ENCODE measurements at regions not wholly inside any gene's neighbourhood (a gene's known extent, or its start where the extent isn't known, plus 50 kb on each side); places are given as distances from the start of the nearest gene placed in this dataset.

GRCh38 chr6:126433927-126434326 lies 94.0 kb downstream of the CENPW start:
- H3K4me2 ChIP-seq (ENCODE audit: low read length), result no peak overlapping the region
- no peak overlapping the region for H4K12ac ChIP-seq (ENCODE audit: low read depth, low read length)
- H2AK5ac ChIP-seq (ENCODE audit: low read length), result no peak overlapping the region
- no peaks in the 10 kb centered on the region for H3K79me1 ChIP-seq (ENCODE audit: low read length)
- H2AFZ ChIP-seq (ENCODE audit: insufficient read depth, low read length, poor library complexity), result no peak overlapping the region
- no peak overlapping the region for H4K8ac ChIP-seq (ENCODE audit: low read depth, low read length)
- no peak overlapping the region for H4K91ac ChIP-seq (ENCODE audit: low read depth, low read length)
- no peak overlapping the region for H3K9ac ChIP-seq (ENCODE audit: low read length)
- H3K27ac ChIP-seq (ENCODE audit: low read depth, low read length), result no peak overlapping the region
- no peaks in the 10 kb centered on the region for H3K36me3 ChIP-seq (ENCODE audit: control insufficient read depth in 1 of 2, insufficient read depth in 2 of 2, low read length in 2 of 2)
- no peak overlapping the region for H3K18ac ChIP-seq (ENCODE audit: low read length)
- no peak overlapping the region for H2BK120ac ChIP-seq (ENCODE audit: insufficient read depth, low read length, poor library complexity)
- H3K14ac ChIP-seq (ENCODE audit: low read length), result no peak overlapping the region
- no peaks in the 10 kb centered on the region for H3K4me1 ChIP-seq (ENCODE audit: control insufficient read depth in 1 of 2, insufficient read depth in 2 of 2, low read length in 2 of 2)
- H3K79me2 ChIP-seq (ENCODE audit: control insufficient read depth, insufficient read depth, low read length, poor library complexity), result no peaks in the 10 kb centered on the region
- no peaks in the 10 kb centered on the region for H3K9me3 ChIP-seq (ENCODE audit: insufficient read depth, low read depth, low read length)
- H3K23ac ChIP-seq (ENCODE audit: low read length), result no peak overlapping the region
- no peak overlapping the region for H2BK5ac ChIP-seq (ENCODE audit: low read depth, low read length, poor library complexity)
- H3K4me3 ChIP-seq (ENCODE audit: low read depth, low read length), result no peak overlapping the region
- no peak overlapping the region for H3K4ac ChIP-seq (ENCODE audit: low read depth, low read length)
- H2BK12ac ChIP-seq (ENCODE audit: low read length), result no peak overlapping the region
- DNase-seq, result no peak
- no peaks in the 10 kb centered on the region for H3K27me3 ChIP-seq (ENCODE audit: insufficient read depth, low read length)

- no peak overlapping the region for H3K4me3 ChIP-seq (ENCODE audit: low read depth, low read length)
- no peak overlapping the region for H3K23ac ChIP-seq (ENCODE audit: low read length)
- no peak overlapping the region for H2BK12ac ChIP-seq (ENCODE audit: low read length)
- no peak overlapping the region for H2BK120ac ChIP-seq (ENCODE audit: insufficient read depth, low read length, poor library complexity)
- no peaks in the 10 kb centered on the region for H3K79me2 ChIP-seq (ENCODE audit: control insufficient read depth, insufficient read depth, low read length, poor library complexity)
- no peak overlapping the region for H3K4ac ChIP-seq (ENCODE audit: low read depth, low read length)
- no peaks in the 10 kb centered on the region for H3K27me3 ChIP-seq (ENCODE audit: insufficient read depth, low read length)
- H2BK5ac ChIP-seq (ENCODE audit: low read depth, low read length, poor library complexity), result no peak overlapping the region
- H4K12ac ChIP-seq (ENCODE audit: low read depth, low read length), result no peak overlapping the region
- no peak overlapping the region for H3K4me2 ChIP-seq (ENCODE audit: low read length)
- no peaks in the 10 kb centered on the region for H3K4me1 ChIP-seq (ENCODE audit: control insufficient read depth in 1 of 2, insufficient read depth in 2 of 2, low read length in 2 of 2)
- H3K79me1 ChIP-seq (ENCODE audit: low read length), result no peaks in the 10 kb centered on the region
- no peak overlapping the region for H2AK5ac ChIP-seq (ENCODE audit: low read length)
- no peak overlapping the region for H2AFZ ChIP-seq (ENCODE audit: insufficient read depth, low read length, poor library complexity)
- no peaks in the 10 kb centered on the region for H3K36me3 ChIP-seq (ENCODE audit: control insufficient read depth in 1 of 2, insufficient read depth in 2 of 2, low read length in 2 of 2)
- H3K18ac ChIP-seq (ENCODE audit: low read length), result no peak overlapping the region
- H3K9me3 ChIP-seq (ENCODE audit: insufficient read depth, low read depth, low read length), result no peaks in the 10 kb centered on the region
- H3K14ac ChIP-seq (ENCODE audit: low read length), result no peak overlapping the region
- no peak overlapping the region for H3K27ac ChIP-seq (ENCODE audit: low read depth, low read length)
- no peak overlapping the region for H4K91ac ChIP-seq (ENCODE audit: low read depth, low read length)
- no peak overlapping the region for H3K9ac ChIP-seq (ENCODE audit: low read length)
- H4K8ac ChIP-seq (ENCODE audit: low read depth, low read length), result no peak overlapping the region
- DNase-seq, result no peak
Measured at GRCh38 chr6:126437205-126437604, 97.3 kb downstream of the CENPW start.

DNA sequence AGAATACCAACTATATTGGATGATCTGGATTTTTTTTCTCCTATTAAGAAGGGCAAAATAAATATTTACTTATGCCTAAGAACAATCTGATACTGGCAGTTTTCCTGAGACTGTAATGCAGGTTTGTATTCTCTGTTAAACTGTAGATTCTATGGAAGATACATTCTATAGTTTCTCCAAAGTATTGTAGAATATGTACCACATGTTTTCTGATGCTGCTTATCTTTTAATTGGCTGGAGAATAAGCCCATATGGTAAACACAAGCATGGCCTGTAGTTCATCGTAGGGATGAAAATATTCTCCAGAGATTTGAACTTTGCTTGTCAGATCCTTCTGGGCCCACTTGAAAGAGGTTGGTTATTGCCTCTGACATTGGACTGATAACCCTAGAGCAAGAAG lies 99.1 kb downstream of the CENPW start:
- Histone ChIP-seq H3K9ac (ENCODE audit: low read length) (no peak overlapping the region), H2AK5ac (ENCODE audit: low read length) (no peak overlapping the region), H3K4me2 (ENCODE audit: low read length) (no peak overlapping the region), H4K12ac (ENCODE audit: low read depth, low read length) (no peak overlapping the region), H3K23ac (ENCODE audit: low read length) (no peak overlapping the region), H3K9me3 (ENCODE audit: insufficient read depth, low read depth, low read length) (no peaks in the 10 kb centered on the region), H2AFZ (ENCODE audit: insufficient read depth, low read length, poor library complexity) (no peak overlapping the region), H3K18ac (ENCODE audit: low read length) (no peak overlapping the region), H3K79me1 (ENCODE audit: low read length) (no peaks in the 10 kb centered on the region), H3K4ac (ENCODE audit: low read depth, low read length) (no peak overlapping the region), H2BK12ac (ENCODE audit: low read length) (no peak overlapping the region), H2BK120ac (ENCODE audit: insufficient read depth, low read length, poor library complexity) (no peak overlapping the region), H3K4me1 (ENCODE audit: control insufficient read depth in 1 of 2, insufficient read depth in 2 of 2, low read length in 2 of 2) (no peaks in the 10 kb centered on the region), H3K27me3 (ENCODE audit: insufficient read depth, low read length) (no peaks in the 10 kb centered on the region), H4K91ac (ENCODE audit: low read depth, low read length) (no peak overlapping the region), H3K4me3 (ENCODE audit: low read depth, low read length) (no peak overlapping the region), H3K14ac (ENCODE audit: low read length) (no peak overlapping the region), H3K36me3 (ENCODE audit: control insufficient read depth in 1 of 2, insufficient read depth in 2 of 2, low read length in 2 of 2) (no peaks in the 10 kb centered on the region), H2BK5ac (ENCODE audit: low read depth, low read length, poor library complexity) (no peak overlapping the region), H3K79me2 (ENCODE audit: control insufficient read depth, insufficient read depth, low read length, poor library complexity) (no peaks in the 10 kb centered on the region), H3K27ac (ENCODE audit: low read depth, low read length) (no peak overlapping the region), H4K8ac (ENCODE audit: low read depth, low read length) (no peak overlapping the region)
- WGBS (ENCODE audit: extremely low coverage, insufficient coverage, insufficient read length), result no CpG with 5 or more reads among the region's 1 CpG
- no peak for DNase-seq

GRCh38 chr6:126440923-126441322 lies 101.0 kb downstream of the CENPW start:
- Histone ChIP-seq H3K9me3 (ENCODE audit: insufficient read depth, low read depth, low read length) (no peaks in the 10 kb centered on the region), H2AK5ac (ENCODE audit: low read length) (no peak overlapping the region), H2BK12ac (ENCODE audit: low read length) (no peak overlapping the region), H3K36me3 (ENCODE audit: control insufficient read depth in 1 of 2, insufficient read depth in 2 of 2, low read length in 2 of 2) (no peaks in the 10 kb centered on the region), H3K4ac (ENCODE audit: low read depth, low read length) (no peak overlapping the region), H3K4me1 (ENCODE audit: control insufficient read depth in 1 of 2, insufficient read depth in 2 of 2, low read length in 2 of 2) (no peaks in the 10 kb centered on the region), H3K79me2 (ENCODE audit: control insufficient read depth, insufficient read depth, low read length, poor library complexity) (no peaks in the 10 kb centered on the region), H2BK120ac (ENCODE audit: insufficient read depth, low read length, poor library complexity) (no peak overlapping the region), H2AFZ (ENCODE audit: insufficient read depth, low read length, poor library complexity) (no peak overlapping the region), H3K18ac (ENCODE audit: low read length) (no peak overlapping the region), H2BK5ac (ENCODE audit: low read depth, low read length, poor library complexity) (no peak overlapping the region), H3K23ac (ENCODE audit: low read length) (no peak overlapping the region), H3K9ac (ENCODE audit: low read length) (no peak overlapping the region), H3K79me1 (ENCODE audit: low read length) (no peaks in the 10 kb centered on the region), H3K4me3 (ENCODE audit: low read depth, low read length) (no peak overlapping the region), H3K14ac (ENCODE audit: low read length) (no peak overlapping the region), H3K27ac (ENCODE audit: low read depth, low read length) (no peak overlapping the region), H4K91ac (ENCODE audit: low read depth, low read length) (no peak overlapping the region), H3K27me3 (ENCODE audit: insufficient read depth, low read length) (no peaks in the 10 kb centered on the region), H3K4me2 (ENCODE audit: low read length) (no peak overlapping the region), H4K12ac (ENCODE audit: low read depth, low read length) (no peak overlapping the region), H4K8ac (ENCODE audit: low read depth, low read length) (no peak overlapping the region)
- no peak for DNase-seq
- no CpG with 5 or more reads among the region's 2 CpGs for WGBS (ENCODE audit: extremely low coverage, insufficient coverage, insufficient read length)

Data from trophoblast cell (in vitro differentiated cells and primary cell).